ENCODE measurements at regions not wholly inside any gene's neighbourhood (a gene's known extent, or its start where the extent isn't known, plus 50 kb on each side); places are given as distances from the start of the nearest gene placed in this dataset.

GRCh38 chr12:84764001-84764400 lies 148.6 kb downstream of the SLC6A15 start:
- H3K4me1 Mint-ChIP-seq (ENCODE audit: unreplicated experiment): peaks cover 10% of the 10 kb centered on the region
- TF ChIP-seq CTCF (conservative IDR thresholded peaks at IDR 0.05): no peak
- no peak overlapping the region for H3K27ac Mint-ChIP-seq
- H3K9me3 Mint-ChIP-seq: no peaks in the 10 kb centered on the region
- no peak overlapping the region for H3K4me3 Mint-ChIP-seq
- H3K36me3 Mint-ChIP-seq: no peaks in the 10 kb centered on the region
- no peaks in the 10 kb centered on the region for H3K27me3 Mint-ChIP-seq
- DNase-seq (ENCODE audit: extremely low spot score, unreplicated experiment): no peak

GRCh38 chr12:84763107-84763506 lies 149.5 kb downstream of the SLC6A15 start:
- DNase-seq (ENCODE audit: extremely low spot score, unreplicated experiment): no peak
- Mint-ChIP-seq H3K27ac (no peak overlapping the region), H3K36me3 (no peaks in the 10 kb centered on the region), H3K4me1 (ENCODE audit: unreplicated experiment) (peaks cover 10% of the 10 kb centered on the region), H3K9me3 (no peaks in the 10 kb centered on the region), H3K27me3 (no peaks in the 10 kb centered on the region), H3K4me3 (no peak overlapping the region)
- TF ChIP-seq CTCF (conservative IDR thresholded peaks at IDR 0.05): no peak

GRCh38 chr12:84760091-84760865 lies 152.3 kb downstream of the SLC6A15 start:
- Mint-ChIP-seq H3K36me3 (no peaks in the 10 kb centered on the region), H3K27me3 (no peaks in the 10 kb centered on the region), H3K9me3 (no peaks in the 10 kb centered on the region), H3K4me3 (no peak overlapping the region), H3K4me1 (ENCODE audit: unreplicated experiment) (no peaks in the 10 kb centered on the region), H3K27ac (no peak overlapping the region)
- DNase-seq (ENCODE audit: extremely low spot score, unreplicated experiment): no peak
- TF ChIP-seq CTCF (conservative IDR thresholded peaks at IDR 0.05): no peak

- Mint-ChIP-seq H3K4me3 (no peak overlapping the region), H3K27me3 (no peaks in the 10 kb centered on the region), H3K27ac (no peak overlapping the region), H3K9me3 (no peaks in the 10 kb centered on the region), H3K4me1 (ENCODE audit: unreplicated experiment) (no peaks in the 10 kb centered on the region), H3K36me3 (no peaks in the 10 kb centered on the region)
- TF ChIP-seq CTCF (conservative IDR thresholded peaks at IDR 0.05): no peak
- DNase-seq (ENCODE audit: extremely low spot score, unreplicated experiment): no peak
Observed at GRCh38 chr12:84757978-84758377, 154.6 kb downstream of the SLC6A15 start.

- Mint-ChIP-seq H3K27me3 (no peaks in the 10 kb centered on the region), H3K36me3 (no peaks in the 10 kb centered on the region), H3K9me3 (no peaks in the 10 kb centered on the region), H3K4me3 (no peak overlapping the region), H3K27ac (no peak overlapping the region), H3K4me1 (ENCODE audit: unreplicated experiment) (no peaks in the 10 kb centered on the region)
- no peak for DNase-seq (ENCODE audit: extremely low spot score, unreplicated experiment)
- TF ChIP-seq CTCF (conservative IDR thresholded peaks at IDR 0.05): no peak
Observed at GRCh38 chr12:84756961-84757360, 155.6 kb downstream of the SLC6A15 start.

All from type B pancreatic cell (in vitro differentiated cells).